HepG2 (cell line): ENCODE measurements at regions not wholly inside any gene's neighbourhood (a gene's known extent, or its start where the extent isn't known, plus 50 kb on each side); places are given as distances from the start of the nearest gene placed in this dataset.

ENCODE experiments used
- HDAC2 ChIP-seq: sonication (generic); formaldehyde crosslinking; IDR thresholded peaks from 2 replicates; pipeline ENCODE4 v1.4.0; 2020; ENCODE audit warnings: missing genetic modification reagents
- SKI ChIP-seq: fragments of 450-650 bp; IDR thresholded peaks from one replicate; pipeline ENCODE4 v1.6.1; 2018; ENCODE audit warnings: mild to moderate bottlenecking; ENCODE audit not compliant: partially characterized antibody
- TCF7L2 ChIP-seq: IDR thresholded peaks from 2 replicates; pipeline ENCODE4 v1.6.1; 2011; ENCODE audit warnings: mild to moderate bottlenecking, low read depth, low read length, moderate library complexity
- TF ChIP-seq, protein P1 (sequence below): sonication (generic); formaldehyde crosslinking; IDR thresholded peaks from 2 replicates; pipeline ENCODE4 v1.5.0; 2020; ENCODE audit warnings: missing genetic modification reagents
- TF ChIP-seq, protein P2 (sequence below): sonication (generic); formaldehyde crosslinking; IDR thresholded peaks from 2 replicates; pipeline ENCODE4 v1.5.0; 2020; ENCODE audit warnings: mild to moderate bottlenecking, missing genetic modification reagents, moderate library complexity

DNA sequence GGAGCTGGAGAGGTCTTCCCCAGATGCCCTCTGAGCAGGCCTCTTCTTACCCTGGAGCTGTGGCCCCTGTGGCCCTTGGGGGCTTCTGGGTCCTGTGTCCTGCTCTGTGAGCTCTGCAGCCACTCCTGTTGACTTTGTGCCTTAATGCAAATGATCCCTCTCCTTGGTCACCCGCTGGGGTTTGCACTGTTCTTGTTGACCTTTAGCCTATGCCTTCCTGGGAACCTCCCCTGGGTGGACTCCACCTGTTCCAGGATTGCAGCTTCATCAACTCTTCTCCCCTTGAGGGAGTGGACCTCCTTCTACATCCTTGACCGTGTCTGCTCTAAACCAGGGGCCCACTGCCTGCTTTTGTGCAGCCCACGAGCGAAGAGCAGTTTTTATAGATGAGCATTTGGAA, 58.6 kb upstream of the CTBP2 start:
- TF ChIP-seq TCF7L2 (no peak), SKI (no peak), HDAC2 (CRISPR knock-in tag) (no peak)
- TF ChIP-seq, protein P1, sequence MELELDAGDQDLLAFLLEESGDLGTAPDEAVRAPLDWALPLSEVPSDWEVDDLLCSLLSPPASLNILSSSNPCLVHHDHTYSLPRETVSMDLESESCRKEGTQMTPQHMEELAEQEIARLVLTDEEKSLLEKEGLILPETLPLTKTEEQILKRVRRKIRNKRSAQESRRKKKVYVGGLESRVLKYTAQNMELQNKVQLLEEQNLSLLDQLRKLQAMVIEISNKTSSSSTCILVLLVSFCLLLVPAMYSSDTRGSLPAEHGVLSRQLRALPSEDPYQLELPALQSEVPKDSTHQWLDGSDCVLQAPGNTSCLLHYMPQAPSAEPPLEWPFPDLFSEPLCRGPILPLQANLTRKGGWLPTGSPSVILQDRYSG (CRISPR knock-in tag) = no peak
- TF ChIP-seq, protein P2, sequence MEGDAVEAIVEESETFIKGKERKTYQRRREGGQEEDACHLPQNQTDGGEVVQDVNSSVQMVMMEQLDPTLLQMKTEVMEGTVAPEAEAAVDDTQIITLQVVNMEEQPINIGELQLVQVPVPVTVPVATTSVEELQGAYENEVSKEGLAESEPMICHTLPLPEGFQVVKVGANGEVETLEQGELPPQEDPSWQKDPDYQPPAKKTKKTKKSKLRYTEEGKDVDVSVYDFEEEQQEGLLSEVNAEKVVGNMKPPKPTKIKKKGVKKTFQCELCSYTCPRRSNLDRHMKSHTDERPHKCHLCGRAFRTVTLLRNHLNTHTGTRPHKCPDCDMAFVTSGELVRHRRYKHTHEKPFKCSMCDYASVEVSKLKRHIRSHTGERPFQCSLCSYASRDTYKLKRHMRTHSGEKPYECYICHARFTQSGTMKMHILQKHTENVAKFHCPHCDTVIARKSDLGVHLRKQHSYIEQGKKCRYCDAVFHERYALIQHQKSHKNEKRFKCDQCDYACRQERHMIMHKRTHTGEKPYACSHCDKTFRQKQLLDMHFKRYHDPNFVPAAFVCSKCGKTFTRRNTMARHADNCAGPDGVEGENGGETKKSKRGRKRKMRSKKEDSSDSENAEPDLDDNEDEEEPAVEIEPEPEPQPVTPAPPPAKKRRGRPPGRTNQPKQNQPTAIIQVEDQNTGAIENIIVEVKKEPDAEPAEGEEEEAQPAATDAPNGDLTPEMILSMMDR = no peak
